ENCODE measurements at regions not wholly inside any gene's neighbourhood (a gene's known extent, or its start where the extent isn't known, plus 50 kb on each side); places are given as distances from the start of the nearest gene placed in this dataset.
"Not testable (repeated sequence)": the region's sequence is repeated elsewhere in the genome, so short reads cannot be mapped to it uniquely, and the experiment has no call there.

DNA sequence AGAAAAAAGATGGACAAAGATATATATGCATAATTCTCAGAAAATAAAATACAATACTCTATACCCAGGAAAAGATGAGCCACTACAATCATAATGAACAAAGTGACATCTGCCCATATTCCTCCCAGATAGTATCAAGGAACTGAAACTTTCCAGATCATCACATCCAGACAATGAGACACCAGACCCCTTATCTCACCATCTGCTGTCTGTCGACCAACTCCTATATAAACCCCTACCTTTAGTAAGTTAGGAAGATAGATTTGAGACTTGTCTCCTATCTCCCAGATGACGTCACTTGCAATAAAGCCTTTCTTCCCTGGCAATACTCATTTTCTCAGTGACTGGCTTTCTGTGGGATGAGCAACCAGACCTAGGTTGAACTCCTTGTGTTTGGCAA lies 1071.6 kb downstream of the PLOD2 start:
- no peak for DNase-seq

GRCh38 chr3:145094355-145094941 lies 1066.5 kb downstream of the PLOD2 start:
- DNase-seq: no peak

- DNase-seq: not testable (repeated sequence)
Measured at GRCh38 chr3:145111141-145111540, 1049.8 kb downstream of the PLOD2 start.

GRCh38 chr3:145116769-145117168 lies 1044.2 kb downstream of the PLOD2 start:
- no peak for DNase-seq

GRCh38 chr3:145118303-145118702 lies 1042.7 kb downstream of the PLOD2 start:
- no peak for DNase-seq

DNA sequence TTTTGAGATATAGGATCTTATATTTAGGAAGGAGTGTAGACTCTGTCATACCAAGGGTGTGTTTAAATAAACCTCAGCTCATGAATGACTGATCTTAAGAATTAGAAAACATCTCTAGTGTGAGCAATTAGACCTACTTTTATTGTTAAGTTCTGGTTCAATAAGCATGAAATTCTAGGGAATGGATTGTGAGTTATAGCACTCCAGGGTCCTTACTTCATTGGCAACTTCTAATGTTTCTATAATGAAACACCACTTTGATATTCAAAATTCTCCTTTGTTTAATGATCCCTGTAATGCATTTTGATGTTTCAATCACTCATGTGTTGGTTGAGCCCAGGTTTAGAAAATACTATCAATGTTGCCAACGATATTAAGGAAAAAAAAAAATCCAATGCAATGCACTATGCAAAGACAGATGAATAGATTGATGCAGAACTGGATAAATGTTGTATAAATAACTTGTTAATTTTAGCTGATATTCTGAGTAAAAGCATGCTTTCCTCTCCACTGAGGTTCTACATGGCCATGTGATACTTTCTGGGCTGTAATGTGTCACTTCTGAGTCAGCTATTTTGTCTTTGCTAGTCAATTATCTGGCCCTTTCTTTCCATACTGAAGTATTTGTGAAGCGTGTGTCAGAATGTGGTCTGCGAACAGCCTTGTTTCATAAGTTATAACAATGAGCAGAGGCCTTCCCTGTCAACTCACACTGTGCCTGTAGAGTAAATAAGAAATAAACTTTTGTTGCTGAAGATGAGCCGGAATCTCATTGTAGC lies 1035.9 kb downstream of the PLOD2 start:
- DNase-seq: no peak

GRCh38 chr3:145133281-145133680 lies 1027.7 kb downstream of the PLOD2 start:
- no peak for DNase-seq

DNA sequence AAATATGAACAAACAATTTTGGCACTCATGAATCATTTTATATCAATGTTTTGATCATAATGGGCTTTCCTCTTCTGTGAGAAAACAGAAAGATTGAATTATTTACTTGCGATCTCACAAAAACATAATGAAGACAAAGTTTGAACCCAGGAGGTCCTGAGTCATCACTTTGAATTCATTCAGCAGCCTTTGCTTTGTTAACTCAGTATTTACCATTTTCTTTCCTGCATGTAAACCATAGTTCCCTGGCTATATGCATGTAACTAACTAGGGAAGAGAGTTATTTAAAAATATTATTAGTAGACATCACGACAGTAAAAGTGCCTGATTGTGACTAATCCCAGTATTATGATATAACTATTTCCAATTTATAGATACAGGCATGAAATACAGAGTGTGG lies 1026.2 kb downstream of the PLOD2 start:
- DNase-seq: no peak

DNA sequence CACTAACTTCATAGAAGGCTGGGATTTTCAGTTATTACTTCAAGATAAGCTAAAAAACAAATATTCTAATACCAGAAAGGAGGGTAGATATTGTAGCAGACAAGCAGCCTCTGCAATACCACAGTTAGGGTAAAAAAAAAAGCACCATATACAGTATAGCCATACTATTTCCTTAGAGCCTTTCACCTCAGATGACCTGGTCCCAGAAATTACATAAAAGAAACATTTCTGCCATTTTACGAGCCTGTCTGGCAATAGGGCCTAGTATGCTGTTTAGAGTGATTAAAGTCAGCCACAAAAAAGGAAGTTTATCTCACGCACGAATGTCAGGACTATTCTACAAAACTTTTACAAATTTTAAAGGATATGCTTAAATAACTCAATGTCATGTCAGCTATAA lies 1016.6 kb downstream of the PLOD2 start:
- no peak for DNase-seq

DNA sequence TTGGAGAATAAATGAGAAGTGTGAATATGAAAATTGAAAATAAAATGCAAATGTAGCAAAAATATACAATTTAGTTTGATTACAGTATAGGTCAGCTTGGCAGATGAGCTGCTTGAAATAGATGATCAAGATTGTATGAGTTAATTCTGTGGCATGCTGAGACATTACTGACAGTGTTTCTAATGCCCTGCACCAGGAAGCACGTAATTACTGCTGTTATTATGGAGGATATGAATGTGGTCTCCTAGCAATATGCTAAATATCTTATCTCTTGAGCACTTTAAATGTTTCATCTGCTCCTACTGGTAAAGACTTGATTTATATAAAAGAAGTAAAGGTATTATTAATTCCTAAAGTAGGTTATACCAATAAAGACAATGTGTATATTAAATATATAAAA lies 1015.5 kb downstream of the PLOD2 start:
- DNase-seq: no peak

GRCh38 chr3:145159640-145160039 lies 1001.3 kb downstream of the PLOD2 start:
- no peak for DNase-seq

- no peak for DNase-seq
Measured at GRCh38 chr3:145170121-145170520, 990.9 kb downstream of the PLOD2 start.

GRCh38 chr3:145175626-145176025 lies 985.4 kb downstream of the PLOD2 start:
- no peak for DNase-seq

DNA sequence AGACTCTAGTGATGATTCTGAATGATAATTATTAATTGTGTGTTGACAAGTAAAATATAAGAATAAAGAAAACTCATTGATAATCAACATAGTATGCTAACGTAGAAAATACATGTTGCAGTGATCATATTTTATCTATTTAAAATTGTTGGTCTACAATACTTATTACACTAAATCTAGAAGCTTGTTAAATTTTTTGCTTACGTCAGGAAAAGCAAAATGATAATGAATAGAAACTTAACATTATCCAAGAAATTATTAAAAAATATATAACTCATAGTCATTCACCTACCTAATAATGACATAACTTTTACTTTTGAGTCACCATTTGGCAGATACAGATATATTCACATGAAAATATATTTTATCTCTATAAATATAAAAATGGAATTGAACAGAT lies 984.1 kb downstream of the PLOD2 start:
- DNase-seq: no peak

DNA sequence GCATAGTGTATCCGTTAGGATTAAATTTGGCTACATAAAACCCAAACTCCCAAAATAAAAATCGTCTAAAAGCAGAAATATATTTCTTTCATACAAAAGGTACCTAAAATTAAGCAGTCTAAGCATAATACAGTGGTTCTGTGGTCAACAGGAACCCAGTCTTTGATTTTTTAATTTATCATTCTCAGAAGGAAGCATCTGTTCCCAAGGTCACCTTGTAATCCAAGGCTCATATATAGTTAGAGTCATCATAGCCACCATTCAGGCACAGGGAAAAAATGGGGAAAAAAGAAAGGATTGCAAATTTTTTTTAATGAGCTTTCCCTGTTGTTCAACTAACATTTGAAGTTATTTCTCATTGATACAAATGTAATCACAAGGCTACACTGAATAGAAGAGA lies 983.2 kb downstream of the PLOD2 start:
- DNase-seq: no peak

DNA sequence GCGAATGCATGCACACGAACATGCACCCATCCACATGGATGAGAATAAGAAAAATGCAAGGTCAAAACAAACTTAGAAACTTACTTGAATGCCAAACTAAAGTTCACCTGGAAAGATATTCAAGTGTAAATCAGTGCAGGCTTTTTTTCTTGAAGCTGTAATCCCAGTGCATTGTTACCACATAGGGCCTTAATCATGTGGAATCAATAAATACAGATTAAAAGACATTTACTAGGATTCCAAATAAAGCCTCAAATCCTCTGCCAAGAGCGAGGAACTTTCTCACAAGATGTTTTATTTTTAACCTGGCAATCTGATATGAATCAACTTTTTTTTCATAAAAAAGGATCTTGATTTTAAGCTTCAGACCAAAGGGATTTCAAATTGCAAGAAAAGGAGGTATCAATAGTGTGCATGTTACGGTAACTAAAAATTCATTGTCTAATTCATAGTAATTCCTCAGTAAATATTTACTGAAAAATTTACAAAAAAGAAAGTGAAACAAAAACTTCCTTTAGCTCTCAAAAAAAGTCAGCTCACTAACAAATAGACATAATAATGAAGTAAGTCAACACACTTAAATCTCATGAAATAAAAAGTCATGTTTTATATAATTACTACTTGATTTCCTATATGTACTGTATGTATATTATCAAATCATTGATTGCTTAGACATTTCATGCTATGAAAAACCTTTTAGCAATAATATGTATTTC lies 978.6 kb downstream of the PLOD2 start:
- DNase-seq: no peak

DNA sequence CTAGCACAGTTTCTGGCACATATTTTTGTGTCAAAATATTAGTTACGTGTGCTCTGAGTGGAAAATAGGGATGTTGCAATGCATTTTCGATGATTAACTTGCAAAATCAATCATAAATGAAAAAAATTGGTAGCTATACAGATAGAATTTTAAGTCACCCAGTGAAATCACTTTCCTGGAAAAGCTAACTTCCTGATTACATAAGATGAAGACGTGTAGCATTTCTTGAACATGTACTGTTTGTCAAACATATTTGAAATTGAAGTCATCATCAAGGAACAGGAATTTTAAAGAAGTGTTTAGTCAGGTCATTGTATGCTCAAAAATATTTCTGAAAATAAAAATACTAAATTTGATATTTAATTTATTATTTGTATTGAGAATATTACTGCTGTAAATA lies 977.7 kb downstream of the PLOD2 start:
- DNase-seq: no peak

DNA sequence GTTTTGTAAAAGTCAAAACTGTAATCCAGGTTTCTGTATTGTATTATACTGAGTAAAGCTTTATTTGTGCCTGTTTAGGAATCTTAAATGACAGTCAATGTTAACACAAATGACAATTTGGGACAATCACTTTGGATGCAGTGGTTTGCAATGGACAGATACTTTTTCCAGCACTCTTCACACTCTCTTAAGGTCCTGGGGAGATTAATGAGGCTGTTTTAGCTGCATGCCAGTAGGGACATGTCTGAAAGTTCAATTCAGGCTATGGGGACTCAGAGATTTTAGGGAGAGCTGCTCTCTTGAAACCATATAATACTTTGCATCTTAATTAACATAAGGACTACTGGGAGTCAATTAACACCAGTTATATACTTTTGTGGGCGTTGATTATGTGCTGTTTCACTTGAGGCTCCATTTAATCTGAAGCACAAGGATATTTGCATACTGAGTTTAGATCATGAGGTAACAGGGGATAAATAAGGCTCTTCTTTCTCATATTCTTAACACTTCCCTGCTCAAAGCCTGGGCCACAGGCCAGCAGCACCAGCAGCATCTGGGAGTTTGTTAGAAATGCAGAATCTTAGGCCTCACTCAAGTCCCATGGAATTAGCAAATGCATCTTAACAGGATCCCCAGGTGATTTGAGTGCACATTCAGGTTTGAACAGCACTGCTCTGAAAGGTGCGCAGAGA lies 972.8 kb downstream of the PLOD2 start:
- DNase-seq: no peak

- no peak for DNase-seq
Measured at GRCh38 chr3:145190138-145190537, 970.8 kb downstream of the PLOD2 start.

- DNase-seq: no peak
Measured at GRCh38 chr3:145190761-145191160, 970.2 kb downstream of the PLOD2 start.

- DNase-seq: no peak
Measured at GRCh38 chr3:145191543-145191942, 969.4 kb downstream of the PLOD2 start.

DNA sequence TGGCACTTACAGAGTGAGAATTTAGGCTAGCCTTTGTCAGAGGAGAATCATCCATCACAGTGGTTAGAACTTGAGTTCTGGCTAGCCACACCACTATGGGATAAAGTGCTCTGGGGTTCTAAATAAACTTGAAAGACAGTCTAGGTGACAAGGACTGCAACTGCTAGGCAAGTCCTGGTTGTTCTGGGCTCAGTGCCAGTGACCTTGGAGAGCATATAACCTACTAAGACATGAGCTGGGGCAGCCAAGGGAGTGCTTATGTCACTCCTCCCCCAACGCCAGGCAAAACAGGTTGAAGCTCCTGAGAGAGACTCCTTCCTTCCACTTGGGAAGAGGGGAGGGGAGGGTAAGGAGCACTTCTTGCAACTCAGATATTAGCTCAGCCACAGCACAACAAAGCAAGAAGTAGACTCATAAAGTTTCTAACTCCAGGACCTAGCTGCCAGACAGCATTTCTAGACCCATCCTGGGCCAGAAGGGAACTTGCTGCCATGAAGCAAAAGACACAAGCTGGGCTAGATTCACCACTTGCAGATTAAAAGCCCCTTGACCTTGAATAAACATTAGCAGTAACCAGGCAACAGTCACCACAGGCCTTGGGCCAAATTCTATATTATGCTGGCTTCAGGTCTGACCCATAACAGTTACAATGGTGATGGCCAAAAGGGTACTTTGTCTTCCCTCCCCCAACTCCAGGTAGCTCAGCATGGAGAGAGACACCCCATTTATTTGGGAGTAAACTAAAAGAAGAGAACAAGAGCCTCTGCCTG lies 963.7 kb downstream of the PLOD2 start:
- no peak for DNase-seq

GRCh38 chr3:145197821-145198220 lies 963.2 kb downstream of the PLOD2 start:
- no peak for DNase-seq

All from SHP77 treated with DMSO at 0.1 percent for 48 hours (cell line).